Lung (tissue), 11 donors: ENCODE measurements at regions not wholly inside any gene's neighbourhood (a gene's known extent, or its start where the extent isn't known, plus 50 kb on each side); places are given as distances from the start of the nearest gene placed in this dataset.

Source experiments
- ATAC-seq: fragments of 200-7000 bp; cut with Tn5 transposase; one replicate; pipeline ENCODE4 v1.9.1; 2020; ENCODE audit warnings: moderate number of reproducible peaks; ENCODE audit not compliant: insufficient read depth, low FRiP score
- DNase-seq, 3 donors: peaks; one replicate each; pipeline ENCODE4 v3.0.0-alpha.2; 2013 to 2017
- H3K27ac ChIP-seq, 2 donors: one replicate each; pipeline ENCODE4 v1.5.1; 2013; ENCODE audit warnings: mild to moderate bottlenecking in 2 of 2, moderate library complexity in 2 of 2, control low read depth in 1 of 2, inconsistent platforms in 1 of 2, low read depth in 1 of 2, low read length in 1 of 2
- H3K27me3 ChIP-seq, 3 donors: one replicate each; pipeline ENCODE4 v1.5.1; 2013; ENCODE audit warnings: low read length in 2 of 3; ENCODE audit not compliant: control insufficient read depth in 3 of 3, insufficient read depth in 3 of 3
- H3K36me3 ChIP-seq, 4 donors: one replicate each; pipeline ENCODE4 v1.5.1; 2013; ENCODE audit warnings: low read length in 4 of 4, mild to moderate bottlenecking in 1 of 4, moderate library complexity in 1 of 4; ENCODE audit not compliant: control insufficient read depth in 4 of 4, insufficient read depth in 4 of 4
- H3K4me1 ChIP-seq, 5 donors: one replicate each; pipeline ENCODE4 v1.5.1; 2013; ENCODE audit warnings: low read length in 5 of 5, mild to moderate bottlenecking in 2 of 5, moderate library complexity in 1 of 5; ENCODE audit not compliant: control insufficient read depth in 5 of 5, insufficient read depth in 5 of 5
- H3K4me3 ChIP-seq: one replicate; pipeline ENCODE4 v1.5.1; 2013; ENCODE audit warnings: mild to moderate bottlenecking, control low read depth, moderate library complexity
- H3K9ac ChIP-seq, 2 donors: one replicate each; pipeline ENCODE4 v1.5.1; 2013; ENCODE audit warnings: low read length in 2 of 2, control low read depth in 1 of 2; ENCODE audit not compliant: insufficient read depth in 1 of 2
- H3K9me3 ChIP-seq, 4 donors: one replicate each; pipeline ENCODE4 v1.5.1; 2013; ENCODE audit warnings: low read length in 3 of 4, mild to moderate bottlenecking in 1 of 4, moderate library complexity in 1 of 4; ENCODE audit not compliant: control insufficient read depth in 4 of 4, insufficient read depth in 3 of 4
- WGBS, 2 donors: extraction: QIAGEN DNeasy Blood & Tissue Kit; methylation state at CpG; one replicate each; pipeline ENCODE4 v1.1.7; 2013; 5-methylcytosine and 5-hydroxymethylcytosine counted together
- TF ChIP-seq, protein P1 (sequence below): IDR thresholded peaks from 2 replicates; pipeline ENCODE4 v1.5.1; 2012; ENCODE audit warnings: mild to moderate bottlenecking; ENCODE audit errors: control extremely low read depth, extremely low read depth
- donor health status: control.
- donor health status: control.
- donor health status: Bipolar disorder and iron deficiency.
- donor health status: healthy.
- donor health status: DM: yes; HTN: yes; CAD: no.

DNA sequence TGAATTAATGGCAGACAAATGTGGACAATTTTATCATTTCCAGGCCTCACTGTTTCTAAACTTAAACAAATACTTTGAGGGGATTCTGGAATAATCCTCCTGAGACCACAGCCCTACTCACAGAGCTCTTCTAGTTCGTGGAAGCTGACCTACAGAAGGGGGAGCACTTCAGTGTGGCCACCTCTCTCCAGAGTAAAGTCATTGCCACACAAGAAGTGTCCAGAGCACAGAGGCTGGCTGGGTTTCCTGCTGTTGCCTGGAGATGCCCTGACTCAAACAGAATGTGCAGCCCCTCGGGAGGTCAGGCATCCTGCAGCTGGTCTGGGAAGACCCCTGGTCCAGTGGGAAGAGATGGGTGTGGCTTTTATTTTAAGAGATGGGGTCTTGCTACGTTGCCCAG, 110.9 kb downstream of the QRSL1 start:
- peaks cover 0 to 3% (median 0%) of the 10 kb centered on the region in 4 donors for H3K9me3 ChIP-seq
- H3K4me1 ChIP-seq, result peaks cover 0 to 6% (median 0%) of the 10 kb centered on the region in 5 donors
- no peaks in the 10 kb centered on the region for H3K36me3 ChIP-seq
- no peak overlapping the region for H3K4me3 ChIP-seq
- DNase-seq (no peak), ATAC-seq (no peak)
- TF ChIP-seq, protein P1, sequence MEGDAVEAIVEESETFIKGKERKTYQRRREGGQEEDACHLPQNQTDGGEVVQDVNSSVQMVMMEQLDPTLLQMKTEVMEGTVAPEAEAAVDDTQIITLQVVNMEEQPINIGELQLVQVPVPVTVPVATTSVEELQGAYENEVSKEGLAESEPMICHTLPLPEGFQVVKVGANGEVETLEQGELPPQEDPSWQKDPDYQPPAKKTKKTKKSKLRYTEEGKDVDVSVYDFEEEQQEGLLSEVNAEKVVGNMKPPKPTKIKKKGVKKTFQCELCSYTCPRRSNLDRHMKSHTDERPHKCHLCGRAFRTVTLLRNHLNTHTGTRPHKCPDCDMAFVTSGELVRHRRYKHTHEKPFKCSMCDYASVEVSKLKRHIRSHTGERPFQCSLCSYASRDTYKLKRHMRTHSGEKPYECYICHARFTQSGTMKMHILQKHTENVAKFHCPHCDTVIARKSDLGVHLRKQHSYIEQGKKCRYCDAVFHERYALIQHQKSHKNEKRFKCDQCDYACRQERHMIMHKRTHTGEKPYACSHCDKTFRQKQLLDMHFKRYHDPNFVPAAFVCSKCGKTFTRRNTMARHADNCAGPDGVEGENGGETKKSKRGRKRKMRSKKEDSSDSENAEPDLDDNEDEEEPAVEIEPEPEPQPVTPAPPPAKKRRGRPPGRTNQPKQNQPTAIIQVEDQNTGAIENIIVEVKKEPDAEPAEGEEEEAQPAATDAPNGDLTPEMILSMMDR, result no peak
- no peaks in the 10 kb centered on the region for H3K27me3 ChIP-seq
- H3K9ac ChIP-seq, result no peak overlapping the region
- 58 to 80% methylated on average over 3 of the region's 3 CpGs for WGBS, 2 donors
- H3K27ac ChIP-seq, result no peak overlapping the region

DNA sequence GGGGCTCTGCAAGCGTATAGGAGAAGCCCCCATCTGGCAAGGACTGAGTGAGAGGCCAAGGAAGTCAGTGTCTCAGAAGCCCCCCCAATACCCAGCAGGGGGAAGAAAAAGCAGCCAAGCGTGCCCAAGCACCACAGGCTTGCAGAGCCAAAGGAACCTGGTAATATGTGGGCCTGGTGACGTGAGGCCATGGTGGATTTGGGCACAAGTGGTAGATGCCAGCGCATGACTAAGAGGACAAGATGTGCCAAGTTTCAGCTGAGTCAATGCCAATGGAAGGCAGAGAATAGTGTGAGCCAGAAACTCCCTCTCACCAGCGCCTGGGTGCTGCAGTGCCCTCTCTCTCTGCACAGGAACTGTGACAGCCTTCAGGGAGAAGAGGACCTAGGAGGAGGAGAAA, 110.0 kb downstream of the QRSL1 start:
- no peak for DNase-seq
- TF ChIP-seq, protein P1, result no peak
- H3K36me3 ChIP-seq, result no peaks in the 10 kb centered on the region
- WGBS, 2 donors, result 74 to 85% methylated on average over 5 of the region's 5 CpGs
- H3K9ac ChIP-seq, result no peak overlapping the region
- ATAC-seq, result no peak
- H3K27ac ChIP-seq, result no peak overlapping the region
- no peak overlapping the region for H3K4me3 ChIP-seq
- peaks cover 0 to 3% (median 0%) of the 10 kb centered on the region in 4 donors for H3K9me3 ChIP-seq
- no peaks in the 10 kb centered on the region for H3K4me1 ChIP-seq
- H3K27me3 ChIP-seq, result no peaks in the 10 kb centered on the region

DNA sequence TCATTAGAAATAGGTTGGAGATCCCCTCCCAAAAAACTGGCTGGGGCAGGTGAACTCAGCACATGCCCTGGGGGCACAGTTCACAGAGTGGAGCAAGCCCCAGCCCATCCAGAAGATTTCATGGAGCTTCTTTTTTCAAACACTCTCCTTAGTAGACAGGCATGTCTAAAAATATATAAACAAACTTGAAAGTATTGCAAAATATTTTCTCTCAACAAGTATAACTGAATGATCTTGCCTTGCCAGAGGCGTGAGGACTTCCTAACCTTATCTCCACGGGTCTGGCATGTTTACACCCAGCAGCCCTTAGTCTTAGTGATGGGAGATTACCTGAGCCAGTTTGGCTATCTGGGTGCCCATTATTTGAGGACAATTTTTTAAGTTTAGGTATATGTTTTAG, 107.1 kb downstream of the QRSL1 start:
- 36 to 60% methylated on average over 2 of the region's 2 CpGs for WGBS, 2 donors
- peaks cover 0 to 3% (median 0%) of the 10 kb centered on the region in 4 donors for H3K9me3 ChIP-seq
- H3K4me3 ChIP-seq, result no peak overlapping the region
- TF ChIP-seq, protein P1, result no peak
- DNase-seq (no peak), ATAC-seq (no peak)
- no peaks in the 10 kb centered on the region for H3K4me1 ChIP-seq
- no peak overlapping the region for H3K27ac ChIP-seq
- no peaks in the 10 kb centered on the region for H3K36me3 ChIP-seq
- H3K9ac ChIP-seq, result no peak overlapping the region
- no peaks in the 10 kb centered on the region for H3K27me3 ChIP-seq

DNA sequence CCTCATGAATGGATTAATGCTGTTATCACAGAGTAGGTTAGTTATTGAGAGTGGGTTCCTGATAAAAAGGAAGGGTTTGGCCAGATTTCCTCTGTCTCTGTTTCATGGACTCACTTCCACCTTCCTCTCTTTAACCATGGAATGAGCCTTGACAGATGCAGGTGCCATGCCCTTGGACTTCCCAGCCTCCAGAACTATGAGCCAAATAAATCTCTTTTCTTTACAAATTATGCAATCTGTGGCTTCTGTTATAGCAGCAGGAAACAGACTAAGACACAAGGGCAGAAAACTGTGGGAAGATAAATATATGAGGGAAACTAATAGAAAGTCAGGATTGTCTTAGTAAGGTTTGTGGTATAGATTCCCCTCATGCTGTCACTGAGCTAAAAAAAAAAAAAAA, 106.5 kb downstream of the QRSL1 start:
- Histone ChIP-seq H3K4me3 (no peak overlapping the region), H3K4me1 (peaks cover 0 to 1% (median 0%) of the 10 kb centered on the region in 5 donors), H3K36me3 (no peaks in the 10 kb centered on the region), H3K9me3 (peaks cover 0 to 1% (median 0%) of the 10 kb centered on the region in 4 donors), H3K9ac (no peak overlapping the region), H3K27me3 (no peaks in the 10 kb centered on the region), H3K27ac (no peak overlapping the region)
- TF ChIP-seq, protein P1, result no peak
- ATAC-seq (no peak), DNase-seq (no peak)
